Activated CD8-positive, alpha-beta T cell treated with anti-CD3 and anti-CD28 coated beads for 36 hours (primary cell): ENCODE measurements at regions not wholly inside any gene's neighbourhood (a gene's known extent, or its start where the extent isn't known, plus 50 kb on each side); places are given as distances from the start of the nearest gene placed in this dataset.
"Not testable (repeated sequence)": the region's sequence is repeated elsewhere in the genome, so short reads cannot be mapped to it uniquely, and the experiment has no call there.

Experiments used
- ATAC-seq: fragments of 200-7000 bp; cut with Tn5 transposase; one replicate; pipeline ENCODE4 v1.10.0; 2021; ENCODE audit warnings: mild to moderate bottlenecking, moderate library complexity
- CTCF ChIA-PET: fragments of 350-600 bp; sonication (Branson Sonifier 250); formaldehyde crosslinking; loops from one replicate; lab custom pipeline; 2021; ENCODE audit warnings: antibody characterized with exemption; lab: Charles Lee
- POLR2A ChIA-PET: fragments of 350-600 bp; sonication (Branson Sonifier 250); formaldehyde crosslinking; loops from one replicate; lab custom pipeline; 2021; ENCODE audit warnings: antibody characterized with exemption; lab: Charles Lee
- DNase-seq: peaks from one replicate; pipeline ENCODE4 v3.0.0-alpha.2; 2020
- H3K27ac Mint-ChIP-seq: one replicate; pipeline ENCODE4 v1.8.0; 2021; ENCODE audit warnings: mild to moderate bottlenecking, mixed read lengths
- H3K27me3 Mint-ChIP-seq: one replicate; pipeline ENCODE4 v1.8.0; 2021; ENCODE audit warnings: mixed read lengths
- H3K36me3 Mint-ChIP-seq: one replicate; pipeline ENCODE4 v1.8.0; 2021; ENCODE audit warnings: low read depth, mixed read lengths
- H3K4me1 Mint-ChIP-seq: one replicate; pipeline ENCODE4 v1.8.0; 2021; ENCODE audit warnings: low read depth, mixed read lengths
- H3K4me3 Mint-ChIP-seq: one replicate; pipeline ENCODE4 v1.8.0; 2021; ENCODE audit warnings: mild to moderate bottlenecking, moderate library complexity, mixed read lengths
- H3K9me3 Mint-ChIP-seq: one replicate; pipeline ENCODE4 v1.8.0; 2021; ENCODE audit warnings: mixed read lengths
- intact Hi-C: fragments of 100-400 bp; cut with micrococcal nuclease; formaldehyde crosslinking; loops from one replicate; pipeline ENCODE4 v1.10.0; 2022
- TF ChIP-seq, protein P1 (sequence below): fragments of 200-600 bp; IDR thresholded peaks from one replicate; pipeline ENCODE4 v1.8.0; 2022; ENCODE audit warnings: antibody characterized with exemption, mild to moderate bottlenecking

DNA sequence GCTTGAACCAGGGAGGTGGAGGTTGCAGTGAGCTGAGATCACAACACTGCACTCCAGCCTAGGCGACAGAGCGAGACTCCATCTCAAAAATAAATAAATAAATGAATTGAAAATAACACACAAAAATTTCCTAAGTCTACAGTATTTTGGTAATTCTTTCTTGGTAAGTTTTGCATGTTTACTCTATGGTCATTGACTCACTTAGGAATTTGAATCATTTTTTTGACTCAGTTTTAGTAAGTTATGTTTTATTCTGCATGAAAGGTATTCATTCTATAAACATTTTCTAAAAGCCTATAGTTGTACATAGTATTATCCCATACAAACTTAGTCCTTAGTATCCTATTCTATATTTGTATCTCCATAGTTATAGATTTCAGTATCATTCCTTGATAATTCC, 772.9 kb upstream of the SLIT2 start:
- Mint-ChIP-seq H3K9me3 (no peaks in the 10 kb centered on the region), H3K4me1 (no peaks in the 10 kb centered on the region), H3K4me3 (no peak overlapping the region), H3K36me3 (no peaks in the 10 kb centered on the region), H3K27me3 (no peaks in the 10 kb centered on the region), H3K27ac (no peak overlapping the region)
- ATAC-seq (no peak), DNase-seq (no peak)
- intact Hi-C loops: no loop called here
- TF ChIP-seq, protein P1, sequence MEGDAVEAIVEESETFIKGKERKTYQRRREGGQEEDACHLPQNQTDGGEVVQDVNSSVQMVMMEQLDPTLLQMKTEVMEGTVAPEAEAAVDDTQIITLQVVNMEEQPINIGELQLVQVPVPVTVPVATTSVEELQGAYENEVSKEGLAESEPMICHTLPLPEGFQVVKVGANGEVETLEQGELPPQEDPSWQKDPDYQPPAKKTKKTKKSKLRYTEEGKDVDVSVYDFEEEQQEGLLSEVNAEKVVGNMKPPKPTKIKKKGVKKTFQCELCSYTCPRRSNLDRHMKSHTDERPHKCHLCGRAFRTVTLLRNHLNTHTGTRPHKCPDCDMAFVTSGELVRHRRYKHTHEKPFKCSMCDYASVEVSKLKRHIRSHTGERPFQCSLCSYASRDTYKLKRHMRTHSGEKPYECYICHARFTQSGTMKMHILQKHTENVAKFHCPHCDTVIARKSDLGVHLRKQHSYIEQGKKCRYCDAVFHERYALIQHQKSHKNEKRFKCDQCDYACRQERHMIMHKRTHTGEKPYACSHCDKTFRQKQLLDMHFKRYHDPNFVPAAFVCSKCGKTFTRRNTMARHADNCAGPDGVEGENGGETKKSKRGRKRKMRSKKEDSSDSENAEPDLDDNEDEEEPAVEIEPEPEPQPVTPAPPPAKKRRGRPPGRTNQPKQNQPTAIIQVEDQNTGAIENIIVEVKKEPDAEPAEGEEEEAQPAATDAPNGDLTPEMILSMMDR: no peak
- ChIA-PET POLR2A (no interaction called here), CTCF (no interaction called here)

DNA sequence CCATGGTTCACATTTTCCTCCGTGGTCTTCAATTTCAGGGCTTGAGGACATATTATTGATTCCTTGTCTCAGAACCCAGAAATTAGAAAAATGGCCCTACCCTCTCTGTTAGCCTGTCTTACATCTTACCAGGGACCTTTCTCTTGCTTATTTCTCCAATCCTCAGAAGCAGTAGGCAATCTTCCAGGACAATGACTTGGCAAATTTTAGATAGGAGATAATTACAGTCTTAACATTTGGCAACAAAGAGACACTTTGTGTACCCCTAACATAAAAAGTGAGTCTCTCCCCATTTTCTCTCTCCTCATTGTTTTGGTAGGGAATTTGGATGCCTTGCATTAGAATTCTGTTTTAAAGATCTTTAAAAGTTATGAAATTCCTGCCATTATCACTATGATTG, 778.1 kb upstream of the SLIT2 start:
- Mint-ChIP-seq H3K4me3 (no peak overlapping the region), H3K27me3 (no peaks in the 10 kb centered on the region), H3K9me3 (peaks cover 20% of the 10 kb centered on the region), H3K4me1 (no peaks in the 10 kb centered on the region), H3K36me3 (no peaks in the 10 kb centered on the region), H3K27ac (no peak overlapping the region)
- ChIA-PET POLR2A (no interaction called here), CTCF (no interaction called here)
- TF ChIP-seq, protein P1: no peak
- ATAC-seq: no peak
- DNase-seq: no peak
- intact Hi-C loops: no loop called here

DNA sequence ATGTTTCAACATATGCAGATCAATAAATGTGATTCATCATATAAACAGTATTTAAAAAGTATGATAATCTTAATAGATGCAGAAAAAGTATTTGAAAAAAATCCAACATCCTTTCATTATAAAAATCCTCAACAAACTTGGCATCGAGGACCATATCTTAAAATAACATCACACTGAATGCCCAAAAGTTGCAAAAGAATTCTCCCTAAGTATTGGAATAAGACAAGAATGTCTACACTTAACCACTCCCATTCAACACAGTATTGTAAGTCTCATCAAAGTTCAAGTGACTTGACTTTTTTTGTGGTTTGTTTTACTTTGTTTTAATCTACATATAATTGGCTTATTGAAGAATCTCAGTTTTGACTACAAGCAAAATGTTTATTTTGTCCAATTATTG, 779.0 kb upstream of the SLIT2 start:
- ATAC-seq (no peak), DNase-seq (no peak)
- TF ChIP-seq, protein P1: no peak
- Mint-ChIP-seq H3K27me3 (no peaks in the 10 kb centered on the region), H3K4me3 (no peak overlapping the region), H3K9me3 (peaks cover 20% of the 10 kb centered on the region), H3K27ac (no peak overlapping the region), H3K36me3 (no peaks in the 10 kb centered on the region), H3K4me1 (no peaks in the 10 kb centered on the region)
- CTCF ChIA-PET: no interaction called here
- intact Hi-C loops: no loop called here
- POLR2A ChIA-PET: no interaction called here

DNA sequence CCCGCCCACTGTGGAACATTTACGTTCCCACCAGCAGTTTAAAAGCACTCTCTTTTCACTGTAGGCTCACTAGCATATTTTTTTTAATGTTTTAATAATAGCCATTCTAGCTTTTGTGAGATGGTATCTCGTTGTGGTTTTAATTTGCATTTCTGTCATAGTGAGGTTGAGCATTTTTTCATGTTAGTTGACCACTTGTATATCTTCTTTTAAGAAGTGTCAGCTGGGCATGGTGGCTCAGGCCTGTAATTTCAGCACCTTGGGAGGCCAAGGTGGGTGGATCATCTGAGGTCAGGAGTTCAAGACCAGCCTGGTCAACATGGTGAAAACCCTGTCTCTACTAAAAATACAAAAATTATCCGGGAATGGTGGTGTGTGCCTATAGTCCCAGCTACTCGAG, 781.7 kb upstream of the SLIT2 start:
- ATAC-seq, H3K36me3 Mint-ChIP-seq, CTCF ChIA-PET, H3K4me1 Mint-ChIP-seq, intact Hi-C loops, H3K4me3 Mint-ChIP-seq, H3K27me3 Mint-ChIP-seq, POLR2A ChIA-PET, DNase-seq, H3K27ac Mint-ChIP-seq: not testable (repeated sequence)
- H3K9me3 Mint-ChIP-seq: peaks cover 20% of the 10 kb centered on the region

DNA sequence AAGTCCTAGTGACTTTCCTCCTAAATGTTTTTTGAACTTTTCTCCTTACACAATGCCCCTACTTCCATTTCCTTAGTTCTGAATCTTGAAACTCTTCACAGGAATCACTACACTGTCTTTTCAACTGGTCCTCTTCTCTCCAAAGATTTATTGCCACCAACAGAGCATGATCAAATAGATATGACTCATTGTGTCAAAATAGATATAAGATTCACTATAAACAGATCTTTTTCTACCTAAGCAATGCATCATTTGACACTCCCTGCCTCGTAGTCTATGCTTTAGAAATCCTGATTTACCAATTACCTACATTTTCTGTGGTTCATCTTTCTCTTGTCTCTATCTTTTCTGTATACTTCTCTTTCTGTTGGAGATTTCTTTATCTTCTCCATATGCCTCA, 789.6 kb upstream of the SLIT2 start:
- ChIA-PET CTCF (no interaction called here), POLR2A (no interaction called here)
- Mint-ChIP-seq H3K27ac (no peak overlapping the region), H3K27me3 (no peaks in the 10 kb centered on the region), H3K36me3 (no peaks in the 10 kb centered on the region), H3K9me3 (no peaks in the 10 kb centered on the region), H3K4me1 (no peaks in the 10 kb centered on the region), H3K4me3 (no peak overlapping the region)
- ATAC-seq (no peak), DNase-seq (no peak)
- intact Hi-C loops: no loop called here
- TF ChIP-seq, protein P1: no peak
